Umbilical cord (tissue), 1 donor: ENCODE measurements at regions not wholly inside any gene's neighbourhood (a gene's known extent, or its start where the extent isn't known, plus 50 kb on each side); places are given as distances from the start of the nearest gene placed in this dataset.

Source experiments
- DNase-seq: peaks from one replicate; pipeline ENCODE4 v3.0.0-alpha.2; 2015; ENCODE audit warnings: low spot score

- DNase-seq = no peak
Observed at GRCh38 chr2:12827721-12828120, 111.0 kb downstream of the TRIB2 start.

DNA sequence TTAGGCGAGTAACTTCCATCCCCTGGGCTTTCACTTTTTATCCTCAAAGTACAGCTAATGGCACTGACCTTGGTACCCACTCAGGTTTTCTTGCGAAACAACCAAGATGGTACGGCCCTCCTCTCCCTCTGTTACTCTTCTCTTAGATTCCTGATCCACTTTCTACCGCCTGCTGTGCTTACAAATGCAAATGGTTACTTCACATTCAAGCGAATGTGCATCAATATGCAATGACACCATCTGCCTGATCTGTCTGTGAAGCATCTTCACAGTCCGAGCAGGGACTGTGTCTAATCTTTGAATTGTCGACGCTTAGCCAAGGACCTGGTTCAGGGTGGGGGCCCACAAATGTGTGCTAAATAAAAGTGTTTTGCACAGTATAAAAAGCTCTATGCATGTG is 112.2 kb downstream of the TRIB2 start:
- no peak for DNase-seq

DNA sequence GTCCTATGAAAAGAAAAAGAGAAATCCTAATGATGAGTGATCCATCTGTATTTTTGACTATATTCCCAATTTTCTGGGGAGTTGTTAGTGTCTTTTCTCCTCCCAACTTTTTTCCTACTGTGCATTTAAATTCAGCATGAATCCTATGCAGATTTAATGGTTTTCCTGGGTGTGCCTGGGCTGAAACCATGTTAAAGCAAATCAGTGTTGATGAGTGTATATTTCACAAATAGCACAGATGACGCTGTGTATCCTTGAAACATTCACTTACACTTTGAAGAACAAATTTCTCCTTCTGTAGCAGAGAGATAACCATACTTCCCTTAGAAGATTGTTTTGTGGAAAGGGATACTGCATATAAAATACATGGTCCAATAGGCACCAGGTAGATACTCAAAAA is 114.3 kb downstream of the TRIB2 start:
- no peak for DNase-seq

DNA sequence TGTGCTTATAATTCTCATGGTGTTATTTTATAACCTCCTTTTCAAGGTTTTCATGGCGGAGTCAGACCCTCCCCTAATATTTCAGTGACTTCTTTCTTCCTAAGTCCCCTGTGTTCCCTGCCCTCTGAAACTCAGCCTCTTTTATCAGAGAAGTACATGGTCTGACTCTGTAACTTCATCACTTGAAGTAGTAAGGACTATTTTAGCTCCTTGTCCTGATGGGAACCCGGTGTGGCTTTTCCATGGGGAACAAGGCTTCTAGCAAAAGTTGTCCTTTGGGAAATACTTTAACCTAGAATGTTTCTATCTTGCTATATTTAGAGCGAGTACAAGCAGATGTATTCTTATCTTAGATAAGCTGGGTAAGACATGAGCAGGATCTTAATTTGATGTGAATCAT is 117.5 kb downstream of the TRIB2 start:
- no peak for DNase-seq

DNA sequence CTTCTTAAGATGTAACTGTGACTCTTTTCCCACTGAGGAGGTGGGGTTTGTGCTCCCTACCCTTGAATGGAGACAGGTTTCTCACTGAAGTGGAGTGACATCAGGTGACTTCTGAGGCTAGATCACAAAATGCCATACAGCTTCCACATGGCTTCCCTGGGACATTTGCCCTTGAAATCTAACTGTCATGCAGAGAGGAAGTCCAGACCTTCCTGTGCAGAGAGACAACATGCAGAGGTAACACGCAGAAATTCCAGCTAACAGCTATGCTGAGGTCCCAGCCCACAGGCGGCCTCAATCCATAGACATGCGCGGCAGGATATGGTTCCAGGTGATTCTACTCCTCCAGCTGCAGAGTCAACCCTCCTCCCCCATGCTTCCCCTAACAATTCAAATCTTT is 119.0 kb downstream of the TRIB2 start:
- peak; percentile 12 for DNase-seq

DNA sequence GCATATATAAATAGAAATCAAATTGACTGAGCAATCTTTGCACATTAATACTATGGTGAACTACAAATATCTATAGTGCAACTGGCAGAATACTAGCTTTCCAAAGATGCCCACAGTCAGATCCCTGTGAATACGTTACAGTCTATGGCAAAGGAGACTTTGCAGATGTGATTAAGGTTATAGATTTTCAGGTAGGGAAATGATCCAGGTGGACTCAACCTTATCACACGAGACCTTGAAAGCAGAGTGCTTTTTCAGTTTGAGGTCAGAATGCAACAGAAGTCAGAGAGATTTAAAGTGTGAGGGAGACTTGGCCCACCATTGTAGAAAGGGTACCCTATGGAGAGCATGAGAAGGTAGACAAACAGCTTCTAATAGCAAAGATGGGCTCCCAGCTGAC is 122.6 kb downstream of the TRIB2 start:
- no peak for DNase-seq

GRCh38 chr2:12841021-12841420 is 124.3 kb downstream of the TRIB2 start:
- no peak for DNase-seq

- no peak for DNase-seq
Observed at GRCh38 chr2:12842917-12843316, 126.2 kb downstream of the TRIB2 start.

- peak; percentile 6 for DNase-seq
Observed at GRCh38 chr2:12844511-12844910, 127.8 kb downstream of the TRIB2 start.

- DNase-seq = no peak
Observed at GRCh38 chr2:12847694-12848575, 131.2 kb downstream of the TRIB2 start.

DNA sequence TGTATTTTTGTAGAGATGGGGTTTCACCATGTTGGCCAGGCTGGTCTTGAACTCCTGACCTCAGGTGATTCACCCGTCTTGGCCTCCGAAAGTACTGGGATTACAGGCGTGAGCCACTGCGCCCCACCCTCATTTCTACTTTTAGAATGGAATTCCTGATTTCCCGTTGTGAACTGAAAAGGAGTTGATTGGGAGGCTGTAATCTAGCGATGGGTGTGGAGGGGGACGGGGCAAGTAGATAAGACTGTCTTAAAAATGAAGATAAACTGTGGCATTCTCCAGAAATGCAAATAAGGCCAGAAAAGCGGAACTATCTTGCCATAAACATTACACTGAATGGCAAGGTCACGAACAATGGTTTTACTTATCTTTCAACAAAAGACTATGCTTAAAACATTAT is 135.4 kb downstream of the TRIB2 start:
- DNase-seq = no peak

DNA sequence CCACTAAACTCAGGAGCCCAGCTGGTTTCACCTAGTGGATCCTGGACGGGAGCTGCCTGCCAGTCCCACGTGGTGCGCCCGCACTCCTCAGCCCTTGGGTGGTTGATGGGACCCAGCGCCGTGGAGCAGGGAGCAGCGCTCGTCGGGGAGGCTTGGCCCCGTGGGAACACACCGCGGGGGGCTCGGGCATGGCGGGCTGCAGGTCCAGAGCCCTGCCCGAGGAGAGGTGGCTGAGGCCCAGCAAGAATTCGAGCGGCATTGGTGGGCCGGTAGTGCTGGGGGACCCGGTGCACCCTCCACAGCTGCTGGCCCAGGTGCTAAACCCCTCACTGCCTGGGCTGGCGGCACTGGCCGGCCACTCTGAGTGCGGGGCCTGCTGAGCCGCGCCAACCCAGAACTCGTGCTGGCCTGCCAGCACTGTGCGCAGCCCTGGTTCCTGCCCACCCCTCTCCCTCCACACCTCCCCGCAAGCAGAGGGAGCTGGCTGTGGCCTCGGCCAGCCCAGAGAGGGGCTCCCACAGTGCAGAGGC is 137.3 kb downstream of the TRIB2 start:
- no peak for DNase-seq

DNA sequence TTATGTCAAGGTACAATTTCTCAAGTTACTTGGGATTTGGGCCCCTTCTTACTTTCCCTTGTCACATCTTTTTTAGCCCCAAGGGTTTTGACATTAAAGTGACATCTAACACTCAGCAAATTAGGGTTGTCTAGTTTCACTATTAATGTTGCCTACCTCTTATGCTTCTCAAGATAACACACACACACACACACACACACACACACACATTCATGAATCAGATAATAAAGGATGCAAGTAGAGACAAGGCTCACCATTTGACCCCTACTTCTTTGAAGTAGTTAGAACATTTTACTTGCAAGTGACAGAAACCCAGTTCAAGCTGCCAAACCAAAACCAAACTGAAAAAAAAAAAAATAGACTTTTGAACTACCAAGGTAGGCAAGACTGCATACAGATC is 138.8 kb downstream of the TRIB2 start:
- no peak for DNase-seq

- peak; percentile 14 for DNase-seq
Observed at GRCh38 chr2:12856934-12857601, 140.3 kb downstream of the TRIB2 start.

- no peak for DNase-seq
Observed at GRCh38 chr2:12857891-12858290, 141.2 kb downstream of the TRIB2 start.

GRCh38 chr2:12858786-12859185 is 142.1 kb downstream of the TRIB2 start:
- DNase-seq = no peak

GRCh38 chr2:12861344-12861930 is 144.7 kb downstream of the TRIB2 start:
- DNase-seq = no peak

GRCh38 chr2:12862541-12862940 is 145.8 kb downstream of the TRIB2 start:
- no peak for DNase-seq

DNA sequence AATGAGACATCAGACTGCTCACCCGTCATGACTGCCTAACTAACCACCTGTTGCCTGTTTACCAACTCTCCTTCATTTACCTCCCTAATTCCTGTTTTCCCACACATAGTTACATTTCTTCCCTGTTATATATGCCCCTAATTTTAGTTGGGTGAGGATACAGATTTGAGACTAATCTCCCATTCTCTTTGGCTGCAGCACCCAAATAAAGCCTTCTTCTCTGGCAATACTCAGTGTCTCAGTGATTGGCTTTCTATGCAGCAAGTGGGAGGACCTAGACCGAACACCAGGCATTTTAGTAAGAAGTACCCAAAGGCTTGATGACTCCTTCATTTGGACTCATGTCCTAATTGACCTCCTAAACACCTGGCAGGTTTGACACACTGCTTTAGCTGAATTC is 147.2 kb downstream of the TRIB2 start:
- DNase-seq = no peak

DNA sequence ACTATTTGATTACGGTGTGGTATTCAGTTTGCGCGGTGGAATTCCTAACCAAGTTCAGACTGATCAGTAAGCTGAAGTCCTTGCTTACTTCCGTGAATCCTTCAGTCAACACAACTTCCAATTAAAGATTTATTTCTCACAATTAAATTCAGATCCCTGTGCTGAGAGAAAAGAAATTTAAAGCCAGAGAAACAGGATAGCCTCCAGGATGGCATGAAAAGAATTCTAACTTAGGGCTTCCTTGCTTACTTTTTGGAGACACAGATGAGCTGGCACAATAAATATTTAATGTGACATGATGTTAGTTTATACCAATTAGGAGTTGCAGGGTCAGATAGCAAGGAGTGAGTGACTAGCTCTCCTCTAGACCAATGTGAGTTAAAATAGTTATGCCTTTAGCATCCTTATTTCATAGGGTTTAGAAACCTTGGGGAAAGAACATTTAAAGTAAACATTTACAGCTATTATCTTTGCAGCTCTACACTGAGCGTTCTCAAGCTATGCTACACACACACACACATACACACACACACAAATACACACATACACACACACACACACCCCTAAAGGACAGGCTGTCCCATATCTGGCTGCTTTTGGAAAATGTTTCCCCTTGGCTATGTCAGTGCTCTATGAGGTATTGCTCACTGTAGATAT is 151.0 kb downstream of the TRIB2 start:
- no peak for DNase-seq

DNA sequence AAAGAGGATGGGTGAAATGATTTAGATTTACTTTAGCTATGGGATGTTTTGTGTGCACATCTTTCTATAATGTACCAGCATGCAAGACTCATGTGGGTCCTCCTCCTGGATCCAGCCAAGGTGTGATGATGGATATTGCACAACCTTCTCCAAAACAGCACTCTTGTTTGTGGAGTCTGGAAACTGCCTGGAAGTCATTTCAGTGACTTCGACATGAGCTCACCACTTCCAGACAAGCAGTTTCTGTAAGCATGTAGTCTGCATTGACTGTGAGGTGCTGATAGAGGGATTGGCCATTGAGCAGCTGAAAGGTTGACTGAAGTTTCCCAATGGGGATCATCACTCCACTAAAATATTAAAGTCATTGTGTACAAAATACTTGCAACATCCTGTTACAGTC is 154.0 kb downstream of the TRIB2 start:
- no peak for DNase-seq

- no peak for DNase-seq
Observed at GRCh38 chr2:12871694-12872315, 155.1 kb downstream of the TRIB2 start.
